Liver (tissue), 8 donors: ENCODE measurements at regions not wholly inside any gene's neighbourhood (a gene's known extent, or its start where the extent isn't known, plus 50 kb on each side); places are given as distances from the start of the nearest gene placed in this dataset.

Experiments
- DNase-seq: peaks from one replicate; pipeline ENCODE4 v3.0.0-alpha.2; 2017; ENCODE audit warnings: low spot score
- H3K27ac ChIP-seq, 2 donors: one replicate each; pipeline ENCODE4 v1.7.0; 2013; ENCODE audit warnings: inconsistent platforms in 2 of 2, low read length in 2 of 2, control low read depth in 1 of 2, low read depth in 1 of 2, mild to moderate bottlenecking in 1 of 2
- H3K27me3 ChIP-seq, 4 donors: one replicate each; pipeline versions ENCODE4 v1.6.1 to v1.7.0; 2013; ENCODE audit warnings: low read length in 3 of 4, inconsistent platforms in 1 of 4, mild to moderate bottlenecking in 1 of 4, moderate library complexity in 1 of 4; ENCODE audit not compliant: control insufficient read depth in 4 of 4, insufficient read depth in 4 of 4
- H3K36me3 ChIP-seq, 4 donors: one replicate each; pipeline versions ENCODE4 v1.6.1 to v1.7.0; 2013; ENCODE audit warnings: low read length in 3 of 4, mild to moderate bottlenecking in 3 of 4, low read depth in 1 of 4, moderate library complexity in 1 of 4; ENCODE audit not compliant: control insufficient read depth in 4 of 4, insufficient read depth in 3 of 4
- H3K4me1 ChIP-seq, 4 donors: one replicate each; pipeline versions ENCODE4 v1.6.1 to v1.7.0; 2013; ENCODE audit warnings: low read length in 3 of 4, mild to moderate bottlenecking in 3 of 4, moderate library complexity in 1 of 4; ENCODE audit not compliant: control insufficient read depth in 4 of 4, insufficient read depth in 4 of 4
- H3K4me3 ChIP-seq, 3 donors: one replicate each; pipeline versions ENCODE4 v1.6.1 to v1.7.0; 2013; ENCODE audit warnings: low read length in 3 of 3, control low read depth in 1 of 3, low read depth in 1 of 3, mild to moderate bottlenecking in 1 of 3
- H3K9ac ChIP-seq, 2 donors: one replicate each; pipeline ENCODE4 v1.7.0; 2013; ENCODE audit warnings: low read length in 2 of 2, mild to moderate bottlenecking in 2 of 2, moderate library complexity in 2 of 2, control low read depth in 1 of 2, low read depth in 1 of 2
- H3K9me3 ChIP-seq, 4 donors: one replicate each; pipeline versions ENCODE4 v1.6.1 to v1.7.0; 2013; ENCODE audit warnings: low read length in 3 of 4; ENCODE audit not compliant: control insufficient read depth in 4 of 4
- ATF3 ChIP-seq: IDR thresholded peaks from 2 replicates; pipeline ENCODE4 v1.6.1; 2016; ENCODE audit warnings: antibody characterized with exemption
- FOXA1 ChIP-seq: IDR thresholded peaks from 2 replicates; pipeline ENCODE4 v1.6.1; 2016; ENCODE audit warnings: antibody characterized with exemption
- FOXA2 ChIP-seq: IDR thresholded peaks from 2 replicates; pipeline ENCODE4 v1.6.1; 2016; ENCODE audit warnings: antibody characterized with exemption
- HNF4A ChIP-seq, 2 donors: conservative IDR thresholded peaks; 2 replicates each; pipeline ENCODE4 v1.6.1; 2016; ENCODE audit warnings: antibody characterized with exemption in 2 of 2, mild to moderate bottlenecking in 2 of 2
- MAX ChIP-seq: IDR thresholded peaks from 2 replicates; pipeline ENCODE4 v1.6.1; 2016; ENCODE audit warnings: antibody characterized with exemption
- NR2F2 ChIP-seq: IDR thresholded peaks from 2 replicates; pipeline ENCODE4 v1.6.1; 2016; ENCODE audit warnings: antibody characterized with exemption
- RAD21 ChIP-seq, 2 donors: IDR thresholded peaks; 2 replicates each; pipeline ENCODE4 v1.6.1; 2016; ENCODE audit warnings: antibody characterized with exemption in 2 of 2, mild to moderate bottlenecking in 2 of 2
- SP1 ChIP-seq: IDR thresholded peaks from 2 replicates; pipeline ENCODE4 v1.6.1; 2018; ENCODE audit warnings: antibody characterized with exemption, mild to moderate bottlenecking
- YY1 ChIP-seq: IDR thresholded peaks from 2 replicates; pipeline ENCODE4 v1.6.1; 2016; ENCODE audit warnings: antibody characterized with exemption, mild to moderate bottlenecking
- ZBTB33 ChIP-seq: IDR thresholded peaks from 2 replicates; pipeline ENCODE4 v1.6.1; 2016; ENCODE audit warnings: antibody characterized with exemption
- WGBS: extraction: QIAGEN DNeasy Blood & Tissue Kit; methylation state at CpG from one replicate; pipeline ENCODE4 v1.1.7; 2013; 5-methylcytosine and 5-hydroxymethylcytosine counted together
- TF ChIP-seq, protein P1 (sequence below): fragments of 150-350 bp; IDR thresholded peaks from 2 replicates; pipeline ENCODE4 v1.5.1; 2017; ENCODE audit warnings: improper control_type of control experiment, low read depth, low read length; ENCODE audit not compliant: missing input control
- donor health status: healthy.
- donor health status: healthy.
- donor health status: healthy.
- donor health status: healthy.
- donor health status: healthy.

DNA sequence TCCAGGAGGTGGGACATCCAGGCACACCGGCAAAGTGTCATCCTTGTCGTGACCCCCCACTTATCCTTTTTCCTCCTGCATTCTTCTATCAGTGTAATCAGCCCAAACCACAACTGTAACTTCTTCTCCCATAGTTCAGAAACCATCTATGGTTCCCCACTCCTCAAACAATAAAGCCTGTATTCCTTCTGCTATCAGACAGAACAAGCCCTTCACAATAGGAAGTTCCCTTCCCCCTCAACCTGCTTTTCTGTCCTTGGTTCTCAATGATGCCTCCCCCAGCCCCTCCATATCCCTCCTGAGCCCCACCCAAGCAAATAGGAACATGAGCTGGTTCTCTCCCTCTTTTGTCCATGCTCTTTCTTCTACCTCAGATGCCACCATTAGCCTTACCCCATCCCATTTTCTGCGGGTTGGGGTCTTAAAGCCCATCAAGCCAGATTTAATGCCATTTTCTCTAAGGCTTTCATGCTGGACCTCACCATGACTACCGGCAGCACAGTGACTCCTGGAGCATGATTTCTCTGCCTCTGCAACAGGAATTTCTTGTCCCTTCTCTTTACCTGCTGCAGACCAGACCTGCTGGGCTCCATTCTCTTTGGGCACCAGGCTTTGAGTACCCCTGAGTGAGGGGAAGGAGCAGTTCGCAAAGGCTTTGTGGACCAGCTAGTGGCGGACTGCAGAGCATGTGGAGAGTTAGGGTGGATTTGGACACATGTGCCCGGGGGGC lies 92.8 kb upstream of the PAX2 start (continued):
- TF ChIP-seq, protein P1, sequence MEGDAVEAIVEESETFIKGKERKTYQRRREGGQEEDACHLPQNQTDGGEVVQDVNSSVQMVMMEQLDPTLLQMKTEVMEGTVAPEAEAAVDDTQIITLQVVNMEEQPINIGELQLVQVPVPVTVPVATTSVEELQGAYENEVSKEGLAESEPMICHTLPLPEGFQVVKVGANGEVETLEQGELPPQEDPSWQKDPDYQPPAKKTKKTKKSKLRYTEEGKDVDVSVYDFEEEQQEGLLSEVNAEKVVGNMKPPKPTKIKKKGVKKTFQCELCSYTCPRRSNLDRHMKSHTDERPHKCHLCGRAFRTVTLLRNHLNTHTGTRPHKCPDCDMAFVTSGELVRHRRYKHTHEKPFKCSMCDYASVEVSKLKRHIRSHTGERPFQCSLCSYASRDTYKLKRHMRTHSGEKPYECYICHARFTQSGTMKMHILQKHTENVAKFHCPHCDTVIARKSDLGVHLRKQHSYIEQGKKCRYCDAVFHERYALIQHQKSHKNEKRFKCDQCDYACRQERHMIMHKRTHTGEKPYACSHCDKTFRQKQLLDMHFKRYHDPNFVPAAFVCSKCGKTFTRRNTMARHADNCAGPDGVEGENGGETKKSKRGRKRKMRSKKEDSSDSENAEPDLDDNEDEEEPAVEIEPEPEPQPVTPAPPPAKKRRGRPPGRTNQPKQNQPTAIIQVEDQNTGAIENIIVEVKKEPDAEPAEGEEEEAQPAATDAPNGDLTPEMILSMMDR: no peak
- TF ChIP-seq HNF4A (conservative IDR thresholded peaks at IDR 0.05) (no peak), ATF3 (no peak)

DNA sequence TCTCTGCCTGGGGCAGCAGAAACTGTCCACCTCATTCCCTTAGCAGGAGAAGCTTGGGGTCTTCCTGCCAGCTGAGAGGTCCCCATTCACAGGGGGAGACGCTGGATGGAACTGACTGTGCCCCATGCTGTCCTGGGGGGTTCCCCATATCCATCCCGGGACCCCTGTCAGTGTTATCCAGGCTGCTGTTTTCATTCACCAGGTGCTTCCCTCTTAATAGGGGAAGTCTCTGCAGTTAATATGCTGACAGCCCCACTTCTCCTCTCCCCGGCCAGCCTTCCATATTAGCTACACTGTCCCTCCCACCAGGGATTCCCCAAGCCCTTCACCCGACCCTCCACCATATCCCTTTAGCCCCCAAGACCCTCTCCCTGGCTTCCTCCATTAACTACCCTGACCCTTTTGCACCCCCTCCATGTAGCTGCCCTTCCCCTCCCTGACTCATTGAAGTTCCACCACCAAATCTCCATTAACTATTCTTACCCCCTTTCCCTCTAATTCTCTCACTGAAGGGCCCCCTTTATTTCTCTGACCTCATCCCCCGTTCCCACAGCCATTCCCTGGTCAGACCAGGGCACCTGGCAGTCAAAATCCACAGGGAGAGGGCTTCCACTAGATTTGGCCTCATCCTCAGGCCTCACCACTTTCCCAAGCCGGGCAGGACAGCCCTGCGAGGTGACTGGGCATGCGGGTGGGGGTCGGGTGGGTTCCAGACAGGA lies 92.0 kb upstream of the PAX2 start:
- Histone ChIP-seq H3K4me3 (peak overlapping the region in 1 of 3 donors; percentile 18), H3K27me3 (peaks cover 8 to 27% (median 14%) of the 10 kb centered on the region in 4 donors), H3K36me3 (no peaks in the 10 kb centered on the region), H3K4me1 (peaks cover 0 to 7% (median under 1%) of the 10 kb centered on the region in 4 donors), H3K27ac (no peak overlapping the region), H3K9ac (no peak overlapping the region), H3K9me3 (no peaks in the 10 kb centered on the region)
- WGBS: 6% methylated on average over 9 of the region's 9 CpGs
- no peak for DNase-seq
- no peak for TF ChIP-seq SP1
- TF ChIP-seq ZBTB33: no peak
- TF ChIP-seq NR2F2: no peak
- TF ChIP-seq RAD21 (IDR thresholded peaks at IDR 0.05): no peak
- no peak for TF ChIP-seq FOXA1
- no peak for TF ChIP-seq MAX
- TF ChIP-seq YY1: no peak
- no peak for TF ChIP-seq ATF3
- no peak for TF ChIP-seq FOXA2
- TF ChIP-seq, protein P1: no peak
